ENCODE measurements at regions not wholly inside any gene's neighbourhood (a gene's known extent, or its start where the extent isn't known, plus 50 kb on each side); places are given as distances from the start of the nearest gene placed in this dataset.

GRCh38 chr2:222351035-222351434 is 52.2 kb upstream of the PAX3 start:
- intact Hi-C loops (cut with DNase I; ENCODE audit: low total_unique reads), result no loop called here
- DNase-seq, result no peak

GRCh38 chr2:222352981-222353380 is 54.2 kb upstream of the PAX3 start:
- TF ChIP-seq CTCF (IDR thresholded peaks at IDR 0.05), result no peak
- TF ChIP-seq POLR2AphosphoS5 (IDR thresholded peaks at IDR 0.05), result no peak
- no peak for TF ChIP-seq POLR2A (IDR thresholded peaks at IDR 0.05)
- no peak for TF ChIP-seq EP300 (IDR thresholded peaks at IDR 0.05)
- Histone ChIP-seq H3K4me3 (no peak overlapping the region), H3K36me3 (no peaks in the 10 kb centered on the region), H3K4me1 (no peaks in the 10 kb centered on the region), H3K27me3 (no peaks in the 10 kb centered on the region), H3K9me3 (peaks cover 0 to 19% (median 14%) of the 10 kb centered on the region in 4 donors), H3K27ac (no peak overlapping the region)
- DNase-seq, result no peak
- WGBS, 5 donors, result 81 to 89% (median 85%) methylated on average over 4 of the region's 4 CpGs
- intact Hi-C loops (cut with DNase I; ENCODE audit: low total_unique reads), result no loop called here

More at GRCh38 chr2:222351035-222351434, 52.2 kb upstream of the PAX3 start:
- Histone ChIP-seq H3K9me3 (peaks cover 0 to 19% (median 14%) of the 10 kb centered on the region in 4 donors), H3K27me3 (no peaks in the 10 kb centered on the region), H3K4me1 (no peaks in the 10 kb centered on the region), H3K4me3 (no peak overlapping the region), H3K36me3 (no peaks in the 10 kb centered on the region), H3K27ac (no peak overlapping the region)
- 94 to 98% (median 95%) methylated on average over 1 of the region's 1 CpG for WGBS, 5 donors
- TF ChIP-seq POLR2A (IDR thresholded peaks at IDR 0.05) (no peak), POLR2AphosphoS5 (IDR thresholded peaks at IDR 0.05) (no peak), CTCF (IDR thresholded peaks at IDR 0.05) (no peak), EP300 (IDR thresholded peaks at IDR 0.05) (no peak)

GRCh38 chr2:222353993-222354392 is 55.2 kb upstream of the PAX3 start:
- H3K9me3 ChIP-seq, result peaks cover 0 to 19% (median 14%) of the 10 kb centered on the region in 4 donors
- intact Hi-C loops (cut with DNase I; ENCODE audit: low total_unique reads), result no loop called here
- 29 to 42% (median 35%) methylated on average over 3 of the region's 3 CpGs for WGBS, 5 donors
- H3K27me3 ChIP-seq, result no peaks in the 10 kb centered on the region
- H3K4me1 ChIP-seq, result no peaks in the 10 kb centered on the region
- H3K4me3 ChIP-seq, result no peak overlapping the region
- TF ChIP-seq CTCF (IDR thresholded peaks at IDR 0.05), result no peak
- no peak for TF ChIP-seq POLR2A (IDR thresholded peaks at IDR 0.05)
- no peak for TF ChIP-seq EP300 (IDR thresholded peaks at IDR 0.05)
- no peak for TF ChIP-seq POLR2AphosphoS5 (IDR thresholded peaks at IDR 0.05)
- H3K36me3 ChIP-seq, result no peaks in the 10 kb centered on the region
- no peak overlapping the region for H3K27ac ChIP-seq
- peak in 1 of 2 donors; percentile 32 for DNase-seq

GRCh38 chr2:222355860-222356259 is 57.1 kb upstream of the PAX3 start:
- TF ChIP-seq POLR2A (IDR thresholded peaks at IDR 0.05) (no peak), EP300 (IDR thresholded peaks at IDR 0.05) (no peak), CTCF (IDR thresholded peaks at IDR 0.05) (no peak), POLR2AphosphoS5 (IDR thresholded peaks at IDR 0.05) (no peak)
- peaks cover 0 to 15% (median 13%) of the 10 kb centered on the region in 4 donors for H3K9me3 ChIP-seq
- no peaks in the 10 kb centered on the region for H3K36me3 ChIP-seq
- no peaks in the 10 kb centered on the region for H3K4me1 ChIP-seq
- H3K4me3 ChIP-seq, result no peak overlapping the region
- intact Hi-C loops (cut with DNase I; ENCODE audit: low total_unique reads), result no loop called here
- H3K27me3 ChIP-seq, result no peaks in the 10 kb centered on the region
- no peak overlapping the region for H3K27ac ChIP-seq
- DNase-seq, result peak in 1 of 2 donors; percentile 3
